Nephron progenitor cell (in vitro differentiated cells): ENCODE measurements at regions not wholly inside any gene's neighbourhood (a gene's known extent, or its start where the extent isn't known, plus 50 kb on each side); places are given as distances from the start of the nearest gene placed in this dataset.
"Not testable (repeated sequence)": the region's sequence is repeated elsewhere in the genome, so short reads cannot be mapped to it uniquely, and the experiment has no call there.

Source experiments
- DNase-seq: peaks from one replicate; pipeline ENCODE4 v3.0.0; 2021
- H3K27ac Mint-ChIP-seq: 2 replicates; pipeline ENCODE4 v1.8.0; 2021; ENCODE audit warnings: mild to moderate bottlenecking, moderate library complexity, mixed read lengths
- H3K27me3 Mint-ChIP-seq: 2 replicates; pipeline ENCODE4 v1.8.0; 2021; ENCODE audit warnings: mild to moderate bottlenecking, low read depth, mixed read lengths; ENCODE audit not compliant: poor library complexity
- H3K36me3 Mint-ChIP-seq: 2 replicates; pipeline ENCODE4 v1.8.0; 2021; ENCODE audit warnings: low read depth, mixed read lengths
- H3K4me1 Mint-ChIP-seq: 2 replicates; pipeline ENCODE4 v1.8.0; 2021; ENCODE audit warnings: mixed read lengths
- H3K4me3 Mint-ChIP-seq: 2 replicates; pipeline ENCODE4 v1.8.0; 2021; ENCODE audit warnings: mild to moderate bottlenecking, moderate library complexity, mixed read lengths
- H3K9me3 Mint-ChIP-seq: 2 replicates; pipeline ENCODE4 v1.8.0; 2021; ENCODE audit warnings: mild to moderate bottlenecking, moderate library complexity, mixed read lengths
- CTCF ChIP-seq: fragments of 200-600 bp; sonication (generic); IDR thresholded peaks from 2 replicates; pipeline ENCODE4 v1.5.0; 2021; ENCODE audit warnings: antibody characterized with exemption

GRCh38 chr20:29408034-29408695 is 1849.3 kb upstream of the DEFB115 start:
- H3K9me3 Mint-ChIP-seq = peaks cover 80% of the 10 kb centered on the region
- TF ChIP-seq CTCF = no peak

GRCh38 chr20:29408707-29409106 is 1848.8 kb upstream of the DEFB115 start:
- H3K27ac Mint-ChIP-seq, H3K4me3 Mint-ChIP-seq, H3K27me3 Mint-ChIP-seq, DNase-seq, H3K36me3 Mint-ChIP-seq, H3K4me1 Mint-ChIP-seq: not testable (repeated sequence)
- H3K9me3 Mint-ChIP-seq = peaks cover 84% of the 10 kb centered on the region

More at GRCh38 chr20:29408034-29408695, 1849.3 kb upstream of the DEFB115 start:
- Mint-ChIP-seq H3K36me3 (no peaks in the 10 kb centered on the region), H3K27ac (no peak overlapping the region), H3K4me1 (no peaks in the 10 kb centered on the region), H3K4me3 (no peak overlapping the region), H3K27me3 (no peaks in the 10 kb centered on the region)
- no peak for DNase-seq

- not testable (repeated sequence) for H3K4me3 Mint-ChIP-seq, H3K27me3 Mint-ChIP-seq, H3K27ac Mint-ChIP-seq, H3K36me3 Mint-ChIP-seq, DNase-seq, H3K4me1 Mint-ChIP-seq
- H3K9me3 Mint-ChIP-seq = peaks cover 84% of the 10 kb centered on the region
Measured at GRCh38 chr20:29409160-29409689, 1848.2 kb upstream of the DEFB115 start.

GRCh38 chr20:29409833-29410805 is 1847.3 kb upstream of the DEFB115 start:
- no peak overlapping the region for H3K27ac Mint-ChIP-seq
- no peaks in the 10 kb centered on the region for H3K27me3 Mint-ChIP-seq
- peaks cover 75% of the 10 kb centered on the region for H3K9me3 Mint-ChIP-seq
- no peaks in the 10 kb centered on the region for H3K4me1 Mint-ChIP-seq
- H3K4me3 Mint-ChIP-seq = no peak overlapping the region
- no peak for DNase-seq
- H3K36me3 Mint-ChIP-seq = peaks cover 5% of the 10 kb centered on the region
- no peak for TF ChIP-seq CTCF

- H3K36me3 Mint-ChIP-seq = peaks cover 5% of the 10 kb centered on the region
- no peaks in the 10 kb centered on the region for H3K27me3 Mint-ChIP-seq
- no peak for TF ChIP-seq CTCF
- no peaks in the 10 kb centered on the region for H3K4me1 Mint-ChIP-seq
- no peak for DNase-seq
- no peak overlapping the region for H3K27ac Mint-ChIP-seq
- peaks cover 72% of the 10 kb centered on the region for H3K9me3 Mint-ChIP-seq
- no peak overlapping the region for H3K4me3 Mint-ChIP-seq
Measured at GRCh38 chr20:29410806-29411457, 1846.5 kb upstream of the DEFB115 start.

GRCh38 chr20:29411458-29411820 is 1846.0 kb upstream of the DEFB115 start:
- not testable (repeated sequence) for H3K36me3 Mint-ChIP-seq, H3K27ac Mint-ChIP-seq, H3K4me3 Mint-ChIP-seq, H3K4me1 Mint-ChIP-seq, DNase-seq, H3K27me3 Mint-ChIP-seq
- H3K9me3 Mint-ChIP-seq = peaks cover 72% of the 10 kb centered on the region

- no peak for TF ChIP-seq CTCF
- DNase-seq = no peak
- Mint-ChIP-seq H3K9me3 (peaks cover 52% of the 10 kb centered on the region), H3K36me3 (peaks cover 4% of the 10 kb centered on the region), H3K27ac (no peak overlapping the region), H3K27me3 (no peaks in the 10 kb centered on the region), H3K4me1 (no peaks in the 10 kb centered on the region), H3K4me3 (no peak overlapping the region)
Measured at GRCh38 chr20:29419378-29419777, 1838.1 kb upstream of the DEFB115 start.
